IPS-NIHi7 (cell line): ENCODE measurements at regions not wholly inside any gene's neighbourhood (a gene's known extent, or its start where the extent isn't known, plus 50 kb on each side); places are given as distances from the start of the nearest gene placed in this dataset.
"Not testable (repeated sequence)": the region's sequence is repeated elsewhere in the genome, so short reads cannot be mapped to it uniquely, and the experiment has no call there.

Experiments used
- DNase-seq: peaks from one replicate; pipeline ENCODE4 v3.0.0; 2012; ENCODE audit warnings: mixed read lengths; ENCODE audit errors: extremely low spot score

DNA sequence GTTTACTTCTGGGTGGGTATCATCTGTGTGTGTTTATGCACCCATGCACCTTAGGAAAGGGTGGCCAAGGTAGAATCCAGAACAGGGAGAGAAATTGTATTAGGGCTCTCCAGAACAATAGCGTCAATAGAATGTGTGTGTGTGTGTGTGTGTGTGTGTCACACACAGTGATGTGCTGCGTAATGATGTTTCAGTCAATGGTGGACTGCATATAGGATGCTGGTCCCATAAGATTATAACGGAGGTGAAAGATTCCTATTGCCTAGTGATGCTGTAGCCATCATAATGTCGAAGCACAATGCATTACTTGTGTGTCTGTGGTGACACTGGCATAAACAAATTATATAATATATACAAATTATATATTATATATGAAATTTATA lies 69.3 kb upstream of the PRR23C start:
- no peak for DNase-seq

- not testable (repeated sequence) for DNase-seq
Observed at GRCh38 chr3:139116631-139117030, 71.9 kb upstream of the PRR23C start.

- DNase-seq: no peak
Observed at GRCh38 chr3:139117136-139117675, 72.5 kb upstream of the PRR23C start.

GRCh38 chr3:139117883-139118760 lies 73.4 kb upstream of the PRR23C start:
- DNase-seq: no peak

GRCh38 chr3:139118835-139119234 lies 74.1 kb upstream of the PRR23C start:
- no peak for DNase-seq

GRCh38 chr3:139119331-139120025 lies 74.8 kb upstream of the PRR23C start:
- DNase-seq: no peak

- DNase-seq: no peak
Observed at GRCh38 chr3:139120086-139121056, 75.7 kb upstream of the PRR23C start.

DNA sequence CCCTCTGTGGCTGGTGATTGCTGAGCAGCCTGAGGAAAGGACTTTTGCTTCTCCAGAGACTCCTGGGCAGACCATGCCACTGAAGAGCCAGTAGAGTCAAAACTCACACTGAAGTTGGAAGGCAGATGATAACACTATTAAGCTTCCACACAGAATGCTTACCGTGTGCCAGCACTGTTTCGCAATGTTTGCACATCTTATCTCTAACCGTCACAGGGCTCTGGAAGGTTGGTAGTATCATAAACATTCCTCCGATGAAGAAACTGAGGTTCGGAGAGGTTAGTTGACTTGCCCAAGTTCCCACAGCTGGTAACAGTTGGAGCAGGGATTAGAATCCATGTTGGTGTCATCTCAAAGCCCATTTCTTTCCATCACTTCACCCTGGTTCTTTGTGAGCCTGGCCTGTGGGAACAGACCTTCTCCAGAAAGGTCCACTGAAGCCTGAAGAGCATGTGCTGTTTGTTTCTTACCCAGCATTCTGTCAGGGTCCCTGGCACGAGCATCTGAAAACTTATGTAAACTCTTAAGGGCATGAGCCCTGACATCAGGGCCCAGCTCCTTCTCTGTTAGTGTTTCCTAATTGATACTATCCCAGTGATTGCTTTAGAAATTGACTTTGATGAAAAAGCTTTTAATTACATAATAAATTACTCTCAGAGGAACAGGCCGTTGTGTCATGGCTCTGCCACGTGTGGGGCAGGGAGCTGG lies 77.0 kb upstream of the PRR23C start:
- no peak for DNase-seq

GRCh38 chr3:139122221-139122581 lies 77.5 kb upstream of the PRR23C start:
- DNase-seq: no peak

- no peak for DNase-seq
Observed at GRCh38 chr3:139122612-139123011, 77.9 kb upstream of the PRR23C start.

- no peak for DNase-seq
Observed at GRCh38 chr3:139123377-139124095, 78.8 kb upstream of the PRR23C start.

DNA sequence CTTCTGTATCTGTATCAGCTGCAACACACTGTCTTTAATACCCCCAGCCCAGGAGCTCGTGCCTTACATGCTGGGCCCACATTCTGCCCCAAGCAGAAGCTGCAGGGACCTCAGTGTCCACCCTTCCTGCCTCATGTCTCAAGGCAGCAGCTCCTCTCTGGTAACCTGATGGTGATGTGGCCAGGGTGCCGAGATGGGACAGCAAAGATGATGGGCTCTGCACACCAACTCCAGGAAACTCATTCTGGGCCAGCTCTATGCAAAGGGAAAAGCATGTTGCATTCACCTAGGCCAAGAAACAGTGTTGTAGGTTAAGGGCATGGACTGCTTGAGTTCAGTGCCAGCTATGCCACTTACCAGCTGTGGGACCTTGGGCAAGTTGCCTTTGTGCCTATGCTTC lies 79.5 kb upstream of the PRR23C start:
- DNase-seq: no peak

- DNase-seq: no peak
Observed at GRCh38 chr3:139127101-139127500, 82.4 kb upstream of the PRR23C start.

DNA sequence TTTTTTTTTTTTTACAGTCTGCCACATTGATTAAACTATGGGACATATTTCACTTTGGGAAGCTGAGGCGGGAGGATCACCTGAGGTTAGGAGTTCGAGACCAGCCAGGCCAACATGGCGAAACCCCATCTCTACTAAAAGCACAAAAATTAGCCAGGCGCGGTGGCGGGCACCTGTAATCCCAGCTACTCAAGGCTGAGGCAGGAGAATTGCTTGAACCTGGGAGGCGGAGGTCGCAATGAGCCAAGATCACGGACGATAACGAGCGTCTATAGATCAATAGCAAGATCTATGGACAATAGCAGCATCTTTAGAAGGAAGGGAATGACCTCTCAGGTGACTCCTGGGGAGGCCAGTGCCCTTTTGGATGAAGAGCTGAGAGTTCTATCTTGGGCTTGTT lies 82.9 kb upstream of the PRR23C start:
- DNase-seq: not testable (repeated sequence)

GRCh38 chr3:139128803-139129202 lies 84.1 kb upstream of the PRR23C start:
- DNase-seq: no peak

GRCh38 chr3:139129892-139130291 lies 85.2 kb upstream of the PRR23C start:
- DNase-seq: no peak

GRCh38 chr3:139130390-139131140 lies 85.9 kb upstream of the PRR23C start:
- no peak for DNase-seq

DNA sequence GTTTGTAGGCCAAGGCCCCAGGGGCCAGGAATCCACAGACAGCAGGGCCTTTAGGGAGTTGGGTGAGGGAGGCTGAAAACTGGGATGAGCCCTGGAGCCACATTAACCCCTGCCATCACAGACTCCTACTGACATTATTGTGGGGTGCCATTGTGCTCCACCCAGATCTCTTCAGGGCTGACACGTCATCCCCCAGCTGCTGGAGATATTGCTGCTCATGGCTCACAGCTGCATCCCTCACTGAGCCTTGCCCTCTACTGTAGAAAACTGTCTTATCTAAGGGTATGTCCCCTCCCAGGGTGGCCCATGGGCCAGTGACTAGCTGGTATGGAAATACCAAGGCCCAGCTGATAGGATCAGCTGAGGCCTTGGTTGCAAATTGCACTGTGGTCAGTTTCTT lies 87.3 kb upstream of the PRR23C start:
- no peak for DNase-seq

- no peak for DNase-seq
Observed at GRCh38 chr3:139132976-139133375, 88.3 kb upstream of the PRR23C start.
